ENCODE measurements at regions not wholly inside any gene's neighbourhood (a gene's known extent, or its start where the extent isn't known, plus 50 kb on each side); places are given as distances from the start of the nearest gene placed in this dataset.
A peak's percentile ranks its signal among the peaks of the same experiment; 100 is the strongest.

GRCh38 chr5:56320686-56321085 is 87.6 kb upstream of the ANKRD55 start:
- Histone ChIP-seq H3K9me3 (ENCODE audit: insufficient read depth, low read depth, low read length) (no peaks in the 10 kb centered on the region), H2AFZ (ENCODE audit: low read length) (no peak overlapping the region), H4K20me1 (ENCODE audit: insufficient read depth, low read length, poor library complexity, severe bottlenecking) (no peaks in the 10 kb centered on the region), H3K9ac (ENCODE audit: low read depth, low read length, poor library complexity, severe bottlenecking) (no peak overlapping the region), H3K9me2 (replicated peaks; ENCODE audit: low read depth, low read length) (no peaks in the 10 kb centered on the region), H3F3A (ENCODE audit: low read depth) (no peaks in the 10 kb centered on the region), H3K27me3 (ENCODE audit: insufficient read depth, low read length, poor library complexity, severe bottlenecking) (no peaks in the 10 kb centered on the region), H3K79me2 (ENCODE audit: insufficient read depth, low read length) (no peaks in the 10 kb centered on the region), H3K4me1 (ENCODE audit: insufficient read depth, low read length, poor library complexity, severe bottlenecking) (peaks cover 27% of the 10 kb centered on the region), H3K36me3 (ENCODE audit: insufficient read depth, low read length) (no peaks in the 10 kb centered on the region), H3K4me3 (ENCODE audit: low read length, poor library complexity, severe bottlenecking) (no peak overlapping the region), H3K4me2 (ENCODE audit: low read depth, low read length, poor library complexity, severe bottlenecking) (no peak overlapping the region)
- no peak for TF ChIP-seq CTCF (conservative IDR thresholded peaks at IDR 0.05; ENCODE audit: low read length)
- no peak for TF ChIP-seq EZH2phosphoT487 (IDR thresholded peaks at IDR 0.05; ENCODE audit: borderline replicate concordance)

GRCh38 chr5:56319526-56320181 is 86.5 kb upstream of the ANKRD55 start:
- Histone ChIP-seq H3K9ac (ENCODE audit: low read depth, low read length, poor library complexity, severe bottlenecking) (no peak overlapping the region), H2AFZ (ENCODE audit: low read length) (no peak overlapping the region), H3K36me3 (ENCODE audit: insufficient read depth, low read length) (no peaks in the 10 kb centered on the region)

DNA sequence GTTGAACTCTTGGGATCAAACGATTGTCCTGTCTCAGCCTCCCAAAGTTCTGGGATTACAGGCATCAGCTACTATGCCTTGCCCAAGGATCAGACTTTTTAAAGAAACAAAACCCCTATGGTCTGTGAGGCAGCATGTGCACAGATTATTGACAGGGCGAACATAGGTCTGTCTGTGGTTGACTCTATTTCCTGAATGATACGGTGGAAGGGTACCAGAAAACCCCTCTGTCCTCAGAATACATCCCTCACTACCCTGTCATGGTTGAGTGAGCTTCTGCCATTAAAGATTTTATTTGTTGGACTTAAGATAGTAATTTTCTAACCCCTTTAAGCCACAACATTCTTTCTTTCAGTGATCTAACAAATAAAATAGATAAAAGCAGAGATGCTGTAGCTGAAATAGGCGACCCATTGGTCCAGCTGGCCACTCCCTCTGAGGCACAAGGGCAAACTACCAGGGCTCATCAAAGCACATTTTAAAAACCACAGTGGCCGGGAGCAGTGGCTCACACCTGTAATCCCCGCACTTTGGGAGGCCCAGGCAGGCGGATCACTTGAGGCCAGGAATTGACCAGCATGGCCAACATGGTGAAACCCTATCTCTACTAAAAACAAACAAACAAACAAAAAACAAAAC is 84.9 kb upstream of the ANKRD55 start:
- no peak overlapping the region for H3K4me3 ChIP-seq (ENCODE audit: low read length, poor library complexity, severe bottlenecking)
- no peak overlapping the region for H3K9ac ChIP-seq (ENCODE audit: low read depth, low read length, poor library complexity, severe bottlenecking)
- H3K9me2 ChIP-seq (replicated peaks; ENCODE audit: low read depth, low read length) = no peaks in the 10 kb centered on the region
- no peaks in the 10 kb centered on the region for H3K9me3 ChIP-seq (ENCODE audit: insufficient read depth, low read depth, low read length)
- TF ChIP-seq EZH2phosphoT487 (IDR thresholded peaks at IDR 0.05; ENCODE audit: borderline replicate concordance) = no peak
- TF ChIP-seq CTCF (conservative IDR thresholded peaks at IDR 0.05; ENCODE audit: low read length) = no peak
- H4K20me1 ChIP-seq (ENCODE audit: insufficient read depth, low read length, poor library complexity, severe bottlenecking) = no peaks in the 10 kb centered on the region
- H3K27me3 ChIP-seq (ENCODE audit: insufficient read depth, low read length, poor library complexity, severe bottlenecking) = no peaks in the 10 kb centered on the region
- H3K36me3 ChIP-seq (ENCODE audit: insufficient read depth, low read length) = no peaks in the 10 kb centered on the region
- H3K4me2 ChIP-seq (ENCODE audit: low read depth, low read length, poor library complexity, severe bottlenecking) = peak overlapping the region; percentile 2
- H3K79me2 ChIP-seq (ENCODE audit: insufficient read depth, low read length) = no peaks in the 10 kb centered on the region
- H3K4me1 ChIP-seq (ENCODE audit: insufficient read depth, low read length, poor library complexity, severe bottlenecking) = peaks cover 27% of the 10 kb centered on the region
- H2AFZ ChIP-seq (ENCODE audit: low read length) = no peak overlapping the region
- no peaks in the 10 kb centered on the region for H3F3A ChIP-seq (ENCODE audit: low read depth)

More at GRCh38 chr5:56319526-56320181, 86.5 kb upstream of the ANKRD55 start:
- Histone ChIP-seq H3K9me3 (ENCODE audit: insufficient read depth, low read depth, low read length) (no peaks in the 10 kb centered on the region), H4K20me1 (ENCODE audit: insufficient read depth, low read length, poor library complexity, severe bottlenecking) (no peaks in the 10 kb centered on the region), H3K79me2 (ENCODE audit: insufficient read depth, low read length) (no peaks in the 10 kb centered on the region), H3K9me2 (replicated peaks; ENCODE audit: low read depth, low read length) (no peaks in the 10 kb centered on the region), H3K27me3 (ENCODE audit: insufficient read depth, low read length, poor library complexity, severe bottlenecking) (no peaks in the 10 kb centered on the region), H3K4me2 (ENCODE audit: low read depth, low read length, poor library complexity, severe bottlenecking) (no peak overlapping the region), H3F3A (ENCODE audit: low read depth) (no peaks in the 10 kb centered on the region), H3K4me3 (ENCODE audit: low read length, poor library complexity, severe bottlenecking) (no peak overlapping the region), H3K4me1 (ENCODE audit: insufficient read depth, low read length, poor library complexity, severe bottlenecking) (peaks cover 27% of the 10 kb centered on the region)
- no peak for TF ChIP-seq CTCF (conservative IDR thresholded peaks at IDR 0.05; ENCODE audit: low read length)
- no peak for TF ChIP-seq EZH2phosphoT487 (IDR thresholded peaks at IDR 0.05; ENCODE audit: borderline replicate concordance)

Measured in Loucy (cell line).